H9 (cell line): ENCODE measurements at regions not wholly inside any gene's neighbourhood (a gene's known extent, or its start where the extent isn't known, plus 50 kb on each side); places are given as distances from the start of the nearest gene placed in this dataset.
A peak's percentile ranks its signal among the peaks of the same experiment; 100 is the strongest.

Experiments
- DNase-seq: peaks from one replicate; pipeline ENCODE4 v3.0.0-alpha.2; 2017
- H2AFZ ChIP-seq: one replicate; pipeline ENCODE4 v1.6.1; 2013; ENCODE audit warnings: mild to moderate bottlenecking, low read length, control low read depth, moderate library complexity
- H2AK5ac ChIP-seq: 2 replicates; pipeline ENCODE4 v1.6.1; 2013; ENCODE audit warnings: low read length, control low read depth, mixed read lengths; ENCODE audit not compliant: insufficient read length
- H2BK120ac ChIP-seq: one replicate; pipeline ENCODE4 v1.6.1; 2013; ENCODE audit warnings: low read depth, mild to moderate bottlenecking, low read length, control low read depth, inconsistent platforms; ENCODE audit not compliant: poor library complexity, severe bottlenecking
- H2BK12ac ChIP-seq: 2 replicates; pipeline ENCODE4 v1.6.1; 2013; ENCODE audit warnings: low read length, control low read depth, mixed read lengths, low read depth; ENCODE audit not compliant: insufficient read length
- H2BK15ac ChIP-seq: 2 replicates; pipeline ENCODE4 v1.6.1; 2013; ENCODE audit warnings: low read depth, low read length, control low read depth
- H2BK20ac ChIP-seq: one replicate; pipeline ENCODE4 v1.6.1; 2013; ENCODE audit warnings: low read depth, mild to moderate bottlenecking, low read length, control low read depth, inconsistent platforms; ENCODE audit not compliant: poor library complexity, severe bottlenecking
- H2BK5ac ChIP-seq: 2 replicates; pipeline ENCODE4 v1.6.1; 2013; ENCODE audit warnings: low read length, control low read depth, mixed read lengths; ENCODE audit not compliant: insufficient read length
- H3K14ac ChIP-seq: 2 replicates; pipeline ENCODE4 v1.6.1; 2013; ENCODE audit warnings: low read length, control low read depth; ENCODE audit not compliant: insufficient read depth
- H3K18ac ChIP-seq: 2 replicates; pipeline ENCODE4 v1.6.1; 2013; ENCODE audit warnings: low read depth, mild to moderate bottlenecking, mixed read lengths, low read length, control low read depth; ENCODE audit not compliant: insufficient read length
- H3K23ac ChIP-seq: 2 replicates; pipeline ENCODE4 v1.6.1; 2013; ENCODE audit warnings: low read length, control low read depth, mixed read lengths, low read depth; ENCODE audit not compliant: insufficient read length
- H3K23me2 ChIP-seq: 2 replicates; pipeline ENCODE4 v1.6.1; 2013; ENCODE audit warnings: low read depth, mild to moderate bottlenecking, mixed read lengths, low read length, control low read depth; ENCODE audit not compliant: insufficient read length, poor library complexity, severe bottlenecking
- H3K27ac ChIP-seq: 2 replicates; pipeline ENCODE4 v1.5.1; 2013; ENCODE audit warnings: low read length, control low read depth, mixed read lengths, low read depth; ENCODE audit not compliant: insufficient read length
- H3K27me3 ChIP-seq: 2 replicates; pipeline ENCODE4 v1.6.1; 2013; ENCODE audit warnings: low read length, control low read depth, inconsistent platforms; ENCODE audit not compliant: insufficient read depth
- H3K4ac ChIP-seq: 2 replicates; pipeline ENCODE4 v1.6.1; 2013; ENCODE audit warnings: low read depth, mild to moderate bottlenecking, control low read depth, inconsistent platforms, low read length, moderate library complexity
- H3K4me1 ChIP-seq: 2 replicates; pipeline ENCODE4 v1.6.1; 2013; ENCODE audit warnings: low read length, control low read depth, inconsistent platforms; ENCODE audit not compliant: insufficient read depth
- H3K4me2 ChIP-seq: 2 replicates; pipeline ENCODE4 v1.6.1; 2013; ENCODE audit warnings: low read length, control low read depth, mixed read lengths; ENCODE audit not compliant: insufficient read length, insufficient read depth
- H3K56ac ChIP-seq: 2 replicates; pipeline ENCODE4 v1.6.1; 2013; ENCODE audit warnings: low read depth, mild to moderate bottlenecking, mixed read lengths, low read length, control low read depth; ENCODE audit not compliant: insufficient read length
- H3K79me1 ChIP-seq: 2 replicates; pipeline ENCODE4 v1.6.1; 2013; ENCODE audit warnings: low read depth, mild to moderate bottlenecking, moderate library complexity, low read length, control low read depth, inconsistent platforms; ENCODE audit not compliant: insufficient read depth, poor library complexity, severe bottlenecking
- H3K79me2 ChIP-seq: 2 replicates; pipeline ENCODE4 v1.6.1; 2013; ENCODE audit warnings: low read length, control low read depth, inconsistent platforms; ENCODE audit not compliant: insufficient read depth
- H3K9ac ChIP-seq: 2 replicates; pipeline ENCODE4 v1.6.1; 2013; ENCODE audit warnings: low read length, control low read depth, mixed read lengths; ENCODE audit not compliant: insufficient read length; ENCODE audit errors: extremely low read depth
- H3K9me3 ChIP-seq: one replicate; pipeline ENCODE4 v1.6.1; 2013; ENCODE audit warnings: low read depth, low read length, inconsistent platforms; ENCODE audit not compliant: control insufficient read depth
- H3T11ph ChIP-seq: one replicate; pipeline ENCODE4 v1.6.1; 2013; ENCODE audit warnings: mild to moderate bottlenecking, low read length, control low read depth, inconsistent platforms
- H4K20me1 ChIP-seq: one replicate; pipeline ENCODE4 v1.6.1; 2013; ENCODE audit not compliant: control insufficient read depth, insufficient read length, insufficient read depth
- H4K5ac ChIP-seq: 2 replicates; pipeline ENCODE4 v1.6.1; 2013; ENCODE audit warnings: low read depth, mild to moderate bottlenecking, mixed read lengths, low read length, control low read depth; ENCODE audit not compliant: insufficient read length
- H4K8ac ChIP-seq: replicated peaks from 2 replicates; pipeline ENCODE4 v1.6.1; 2013; ENCODE audit warnings: low read length, control low read depth, mixed read lengths, low read depth; ENCODE audit not compliant: insufficient read length
- H4K91ac ChIP-seq: 2 replicates; pipeline ENCODE4 v1.6.1; 2013; ENCODE audit warnings: low read depth, mild to moderate bottlenecking, moderate library complexity, mixed read lengths, low read length, control low read depth; ENCODE audit not compliant: insufficient read length
- H3K27ac Mint-ChIP-seq, 3 experiments: 2 replicates in 2 of 3; 3 replicates in 1 of 3; pipeline ENCODE4 v1.8.0; 2020 to 2021; ENCODE audit warnings: mixed read lengths in 3 of 3, mild to moderate bottlenecking in 1 of 3, moderate library complexity in 1 of 3
- H3K27me3 Mint-ChIP-seq: 2 replicates; pipeline ENCODE4 v1.8.0; 2021; ENCODE audit warnings: low read depth, mild to moderate bottlenecking, moderate library complexity, mixed read lengths
- H3K36me3 Mint-ChIP-seq, 3 experiments: 2 replicates in 2 of 3; 3 replicates in 1 of 3; pipeline ENCODE4 v1.8.0; 2020 to 2021; ENCODE audit warnings: low read depth in 3 of 3, mixed read lengths in 3 of 3; ENCODE audit not compliant: insufficient read depth in 1 of 3
- H3K4me1 Mint-ChIP-seq, 2 experiments: 2 replicates each; pipeline ENCODE4 v1.8.0; 2020; ENCODE audit warnings: mixed read lengths in 2 of 2
- H3K4me3 Mint-ChIP-seq, 2 experiments: 2 replicates in 1 of 2; 3 replicates in 1 of 2; pipeline ENCODE4 v1.8.0; 2020 to 2021; ENCODE audit warnings: mild to moderate bottlenecking in 2 of 2, mixed read lengths in 2 of 2, moderate library complexity in 1 of 2
- H3K9me3 Mint-ChIP-seq, 2 experiments: 2 replicates in 1 of 2; 3 replicates in 1 of 2; pipeline ENCODE4 v1.8.0; 2020; ENCODE audit warnings: mild to moderate bottlenecking in 2 of 2, mixed read lengths in 2 of 2, moderate library complexity in 1 of 2
- CTCF ChIP-seq: fragments of 200-600 bp; sonication (generic); conservative IDR thresholded peaks from 3 replicates; pipeline ENCODE4 v1.8.0; 2021; ENCODE audit warnings: antibody characterized with exemption, mild to moderate bottlenecking
- WGBS: extraction: QIAGEN DNeasy Blood & Tissue Kit; methylation state at CpG from one replicate; pipeline ENCODE4 v1.1.7; 2013; ENCODE audit warnings: missing lambda C conversion rate, low lambda C conversion rate, mixed read lengths; ENCODE audit not compliant: insufficient read length; ENCODE audit errors: extremely low coverage; 5-methylcytosine and 5-hydroxymethylcytosine counted together

- H3K36me3 Mint-ChIP-seq: no peaks in the 10 kb centered on the region
- Histone ChIP-seq H2BK12ac (no peak overlapping the region), H3K9ac (no peak overlapping the region), H3K14ac (no peak overlapping the region), H2AK5ac (no peak overlapping the region), H3K4me1 (peaks cover 6% of the 10 kb centered on the region; the same call in 1 of the 2 replicates), H3K23me2 (no peaks in the 10 kb centered on the region), H4K5ac (no peak overlapping the region), H3K4ac (no peak overlapping the region), H2AFZ (no peak overlapping the region), H3K79me2 (no peaks in the 10 kb centered on the region), H4K91ac (no peak overlapping the region), H3K9me3 (no peaks in the 10 kb centered on the region), H2BK5ac (no peak overlapping the region), H3K4me2 (no peak overlapping the region), H3K27ac (no peak overlapping the region), H3T11ph (no peak overlapping the region), H4K8ac (no peak overlapping the region), H3K27me3 (no peaks in the 10 kb centered on the region), H3K18ac (no peak overlapping the region), H3K23ac (no peak overlapping the region), H4K20me1 (no peaks in the 10 kb centered on the region), H2BK120ac (no peak overlapping the region), H2BK15ac (no peak overlapping the region), H3K56ac (no peak overlapping the region), H2BK20ac (no peak overlapping the region), H3K79me1 (no peaks in the 10 kb centered on the region)
- peak overlapping the region in 2 of 3 experiments; percentile 4 to 37; a peak in 2 of 7 replicates for H3K27ac Mint-ChIP-seq
- no peaks in the 10 kb centered on the region; a peak in 2 of 5 replicates for H3K9me3 Mint-ChIP-seq
- WGBS: no CpG with 5 or more reads among the region's 10 CpGs
- TF ChIP-seq CTCF: no peak
- no peak overlapping the region; a peak in 1 of 5 replicates for H3K4me3 Mint-ChIP-seq
- DNase-seq: peak; percentile 45
- H3K4me1 Mint-ChIP-seq: peaks cover 35 to 50% of the 10 kb centered on the region in 2 experiments
- no peaks in the 10 kb centered on the region; the same call in 1 of the 2 replicates for H3K27me3 Mint-ChIP-seq
Observed at GRCh38 chr12:115204957-115205754, 521.2 kb upstream of the TBX3 start.
